Pancreas (tissue), 10 donors: ENCODE measurements at regions not wholly inside any gene's neighbourhood (a gene's known extent, or its start where the extent isn't known, plus 50 kb on each side); places are given as distances from the start of the nearest gene placed in this dataset.

Experiments used
- ATAC-seq, 4 donors: fragments of 200-7000 bp; cut with Tn5 transposase; one replicate each; pipeline versions ENCODE4 v1.8.0 to v1.9.1; 2020; ENCODE audit warnings: mild to moderate bottlenecking in 4 of 4, moderate library complexity in 4 of 4
- DNase-seq, 6 donors: peaks; one replicate each; pipeline ENCODE4 v3.0.0-alpha.2; 2020
- FAIRE-seq: peaks from 2 replicates; lab custom pipeline; 2012; peaks lifted over from hg19 to GRCh38; lab: Jason Lieb, UNC
- H3K27ac ChIP-seq, 4 donors: fragments of 200-600 bp; sonication (generic); 1 replicate in 3 of 4; 2 replicates in 1 of 4; pipeline versions ENCODE4 v1.5.0 to v1.8.0; 2020
- H3K27me3 ChIP-seq, 4 donors: fragments of 200-600 bp; one replicate each; pipeline ENCODE4 v1.8.0; 2021
- H3K36me3 ChIP-seq, 3 donors: fragments of 200-600 bp; sonication (generic) in 1 of 3; one replicate each; pipeline versions ENCODE4 v1.5.0 to v1.8.0; 2020 to 2021
- H3K4me1 ChIP-seq, 3 donors: fragments of 200-600 bp; one replicate each; pipeline ENCODE4 v1.8.0; 2021
- H3K4me3 ChIP-seq, 4 donors: fragments of 200-600 bp; sonication (generic) in 2 of 4; one replicate each; pipeline versions ENCODE4 v1.5.0 to v1.8.0; 2020 to 2021
- H3K9me3 ChIP-seq, 4 donors: fragments of 200-600 bp; one replicate each; pipeline ENCODE4 v1.8.0; 2021
- CTCF ChIP-seq, 4 donors: fragments of 200-600 bp; sonication (generic) in 3 of 4; IDR thresholded peaks; one replicate each; pipeline versions ENCODE4 v1.5.0 to v1.8.0; 2021; ENCODE audit warnings: antibody characterized with exemption in 4 of 4
- whole genome bisulfite sequencing, 2 donors: extraction: QIAGEN DNeasy Blood & Tissue Kit; methylation state at CpG; one replicate each; pipeline ENCODE4 v1.1.7; 2013; 5-methylcytosine and 5-hydroxymethylcytosine counted together
- intact Hi-C, 3 donors: fragments of 100-400 bp; cut with DNase I; formaldehyde crosslinking; loops; one replicate each; pipeline versions ENCODE4 v1.11.1 to v1.14.2; 2022
- donor health status: healthy with polysubstance abuse.
- donor health status: DM: no; HTN: no; CAD: no; lungs with moderate emphysema.
- donor health status: DM: no; HTN: no; CAD: no.
- donor health status: control.
- donor health status: control.
- donor health status: Bipolar disorder and iron deficiency.
- donor health status: DM: yes; HTN: yes; CAD: no.
- donor health status: DM: no; HTN: no; CAD: no.
- donor health status: DM: no; HTN: no; CAD: no.
- donor health status: DM: yes; HTN: yes; CAD: no.

DNA sequence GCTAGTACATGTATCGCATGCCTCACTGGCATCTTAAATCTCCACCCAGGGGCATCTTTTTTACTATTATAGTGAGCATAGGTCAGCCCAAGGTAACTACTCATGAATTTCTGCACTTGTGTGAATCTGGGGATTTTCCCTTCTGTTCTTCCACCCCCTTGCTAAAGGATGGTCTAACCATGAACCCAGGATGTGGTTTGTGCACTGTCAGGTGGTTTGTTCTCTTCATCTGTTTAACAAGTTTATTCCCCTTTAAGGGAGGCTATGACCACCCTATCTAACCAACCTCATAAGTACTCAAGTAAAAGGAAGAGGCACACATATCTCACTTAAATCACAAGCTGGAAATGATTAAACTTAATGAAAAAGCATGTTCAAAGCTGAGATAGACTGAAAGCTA lies 243.0 kb downstream of the RPRM start:
- TF ChIP-seq CTCF (IDR thresholded peaks at IDR 0.05), result no peak
- ATAC-seq (no peak), DNase-seq (no peak), FAIRE-seq (no peak)
- no peak overlapping the region for H3K27ac ChIP-seq
- H3K4me3 ChIP-seq, result no peak overlapping the region
- no peaks in the 10 kb centered on the region for H3K27me3 ChIP-seq
- no peaks in the 10 kb centered on the region for H3K9me3 ChIP-seq
- intact Hi-C loops, result no loop called here
- no peaks in the 10 kb centered on the region for H3K4me1 ChIP-seq
- 76 to 78% methylated on average over 1 of the region's 1 CpG for WGBS, 2 donors
- H3K36me3 ChIP-seq, result no peaks in the 10 kb centered on the region

- TF ChIP-seq CTCF (IDR thresholded peaks at IDR 0.05), result no peak
- WGBS, 2 donors, result 55 to 63% methylated on average over 2 of the region's 2 CpGs
- intact Hi-C loops, result no loop called here
- ATAC-seq, result no peak
- H3K9me3 ChIP-seq, result no peaks in the 10 kb centered on the region
- no peak overlapping the region for H3K4me3 ChIP-seq
- no peak for FAIRE-seq
- H3K27me3 ChIP-seq, result no peaks in the 10 kb centered on the region
- H3K4me1 ChIP-seq, result no peaks in the 10 kb centered on the region
- DNase-seq, result no peak
- no peaks in the 10 kb centered on the region for H3K36me3 ChIP-seq
- no peak overlapping the region for H3K27ac ChIP-seq
These were observed 246.1 kb downstream of the RPRM start for GRCh38 chr2:153232464-153232863.

DNA sequence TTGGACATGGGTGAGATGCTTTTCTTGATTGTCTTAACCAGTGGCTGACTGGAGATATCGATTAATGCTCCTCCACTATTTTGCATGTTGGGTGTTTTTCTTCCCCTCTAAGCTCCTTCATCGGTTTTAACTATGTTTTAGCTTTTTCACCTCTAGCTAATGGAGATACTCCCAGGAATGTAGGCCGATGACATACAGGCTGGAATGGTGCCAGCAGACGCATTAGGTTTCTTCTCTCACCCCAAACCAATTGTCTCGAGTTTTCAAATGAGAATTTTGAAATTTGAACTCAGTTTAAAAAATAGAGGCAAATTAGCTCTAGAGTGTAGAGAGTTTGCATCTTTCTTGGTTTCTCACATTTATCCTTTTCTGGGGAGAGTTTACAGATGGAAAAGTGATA lies 247.6 kb downstream of the RPRM start:
- Histone ChIP-seq H3K27me3 (no peaks in the 10 kb centered on the region), H3K4me3 (no peak overlapping the region), H3K36me3 (no peaks in the 10 kb centered on the region), H3K27ac (no peak overlapping the region), H3K4me1 (no peaks in the 10 kb centered on the region), H3K9me3 (no peaks in the 10 kb centered on the region)
- DNase-seq (no peak), ATAC-seq (no peak), FAIRE-seq (no peak)
- intact Hi-C loops, result no loop called here
- no peak for TF ChIP-seq CTCF (IDR thresholded peaks at IDR 0.05)
- WGBS, 2 donors, result 47 to 59% methylated on average over 5 of the region's 5 CpGs

DNA sequence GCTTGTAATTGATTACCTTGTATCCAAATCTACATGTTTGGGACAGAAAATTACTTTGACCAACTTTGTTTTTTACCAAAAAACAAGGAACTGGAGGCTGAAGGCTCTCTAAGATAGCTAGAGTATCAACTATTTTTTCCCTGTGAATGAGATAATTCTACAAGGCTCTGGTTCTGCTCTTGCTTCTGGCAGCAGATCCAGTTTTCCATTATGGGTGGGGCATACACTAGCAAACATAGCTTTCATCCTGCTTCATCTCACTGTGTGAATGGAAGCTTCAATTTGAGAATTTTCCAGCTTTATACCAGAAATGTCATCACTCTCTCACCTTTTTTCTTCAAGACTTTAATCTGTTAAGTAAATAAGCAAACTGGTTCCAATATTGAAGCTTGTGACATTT lies 249.7 kb downstream of the RPRM start:
- FAIRE-seq, result no peak
- intact Hi-C loops, result no loop called here
- H3K4me3 ChIP-seq, result no peak overlapping the region
- H3K27ac ChIP-seq, result no peak overlapping the region
- no peak for DNase-seq
- no peak for ATAC-seq
- no peaks in the 10 kb centered on the region for H3K36me3 ChIP-seq
- H3K4me1 ChIP-seq, result no peaks in the 10 kb centered on the region
- H3K27me3 ChIP-seq, result no peaks in the 10 kb centered on the region
- no peaks in the 10 kb centered on the region for H3K9me3 ChIP-seq
- TF ChIP-seq CTCF (IDR thresholded peaks at IDR 0.05), result no peak

- TF ChIP-seq CTCF (IDR thresholded peaks at IDR 0.05), result no peak
These were observed 250.6 kb downstream of the RPRM start for GRCh38 chr2:153227981-153228380.

More at GRCh38 chr2:153227981-153228380, 250.6 kb downstream of the RPRM start:
- WGBS, 2 donors, result 37 to 40% methylated on average over 2 of the region's 2 CpGs
- Histone ChIP-seq H3K4me1 (no peaks in the 10 kb centered on the region), H3K9me3 (no peaks in the 10 kb centered on the region), H3K27me3 (no peaks in the 10 kb centered on the region), H3K27ac (no peak overlapping the region), H3K36me3 (no peaks in the 10 kb centered on the region), H3K4me3 (no peak overlapping the region)
- intact Hi-C loops, result no loop called here
- ATAC-seq, result no peak
- DNase-seq, result no peak
- no peak for FAIRE-seq
